Hematopoietic multipotent progenitor cell treated with erythropoietin and hydrocortisone succinate and interleukin-3 and kit ligand, for 17 days (in vitro differentiated cells): ENCODE measurements at regions not wholly inside any gene's neighbourhood (a gene's known extent, or its start where the extent isn't known, plus 50 kb on each side); places are given as distances from the start of the nearest gene placed in this dataset.
A peak's percentile ranks its signal among the peaks of the same experiment; 100 is the strongest.

ENCODE experiments used
- DNase-seq: peaks from one replicate; pipeline ENCODE4 v3.0.0-alpha.2; 2015; ENCODE audit warnings: low spot score

GRCh38 chr10:98332623-98333269, 64.8 kb upstream of the LOXL4 start:
- DNase-seq, result no peak

GRCh38 chr10:98331885-98332284, 63.9 kb upstream of the LOXL4 start:
- peak; percentile 57 for DNase-seq

GRCh38 chr10:98330987-98331386, 63.0 kb upstream of the LOXL4 start:
- no peak for DNase-seq

GRCh38 chr10:98328640-98329039, 60.6 kb upstream of the LOXL4 start:
- no peak for DNase-seq

GRCh38 chr10:98328163-98328562, 60.2 kb upstream of the LOXL4 start:
- DNase-seq, result no peak

- no peak for DNase-seq
These were observed 58.6 kb upstream of the LOXL4 start for GRCh38 chr10:98326621-98327027.

- no peak for DNase-seq
These were observed 55.5 kb upstream of the LOXL4 start for GRCh38 chr10:98323221-98324164.

- DNase-seq, result no peak
These were observed 53.3 kb upstream of the LOXL4 start for GRCh38 chr10:98321186-98321780.

- no peak for DNase-seq
These were observed 52.6 kb upstream of the LOXL4 start for GRCh38 chr10:98320486-98321185.

- no peak for DNase-seq
These were observed 50.9 kb upstream of the LOXL4 start for GRCh38 chr10:98318861-98319260.
